Epithelial cell of esophagus (primary cell): ENCODE measurements at regions not wholly inside any gene's neighbourhood (a gene's known extent, or its start where the extent isn't known, plus 50 kb on each side); places are given as distances from the start of the nearest gene placed in this dataset.

ENCODE experiments used
- DNase-seq: peaks from one replicate; pipeline ENCODE4 v3.0.0; 2010; ENCODE audit warnings: low read depth
- H3K4me3 ChIP-seq: 2 replicates; pipeline ENCODE4 v1.5.1; 2011; ENCODE audit warnings: mild to moderate bottlenecking, low read length, control low read depth
- TF ChIP-seq, protein P1 (sequence below): IDR thresholded peaks from 2 replicates; pipeline ENCODE4 v1.5.1; 2011; ENCODE audit warnings: low read depth, mild to moderate bottlenecking, low read length, control low read depth, inconsistent platforms; ENCODE audit not compliant: insufficient read depth; ENCODE audit errors: missing control alignments

DNA sequence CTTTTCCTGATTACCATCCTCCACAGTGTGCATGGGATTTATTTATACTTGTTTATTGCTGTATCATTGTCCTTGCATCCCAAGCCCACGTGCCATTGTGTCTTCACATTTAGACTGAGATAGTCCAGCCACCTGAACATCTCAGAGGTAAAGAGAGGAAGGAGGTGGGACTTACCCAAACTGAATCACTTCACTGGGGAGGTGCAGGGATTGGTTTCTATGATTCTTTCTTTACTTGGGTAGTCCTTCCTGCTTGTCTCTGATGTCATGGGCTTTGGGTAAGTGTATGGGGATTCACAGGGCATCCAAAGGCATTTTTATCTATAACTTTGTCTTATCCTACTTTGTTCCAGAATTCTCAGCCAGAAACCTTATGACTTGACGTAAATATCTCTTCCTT, 141.5 kb upstream of the UMPS start:
- H3K4me3 ChIP-seq = no peak overlapping the region
- peak; percentile 30 for DNase-seq
- TF ChIP-seq, protein P1, sequence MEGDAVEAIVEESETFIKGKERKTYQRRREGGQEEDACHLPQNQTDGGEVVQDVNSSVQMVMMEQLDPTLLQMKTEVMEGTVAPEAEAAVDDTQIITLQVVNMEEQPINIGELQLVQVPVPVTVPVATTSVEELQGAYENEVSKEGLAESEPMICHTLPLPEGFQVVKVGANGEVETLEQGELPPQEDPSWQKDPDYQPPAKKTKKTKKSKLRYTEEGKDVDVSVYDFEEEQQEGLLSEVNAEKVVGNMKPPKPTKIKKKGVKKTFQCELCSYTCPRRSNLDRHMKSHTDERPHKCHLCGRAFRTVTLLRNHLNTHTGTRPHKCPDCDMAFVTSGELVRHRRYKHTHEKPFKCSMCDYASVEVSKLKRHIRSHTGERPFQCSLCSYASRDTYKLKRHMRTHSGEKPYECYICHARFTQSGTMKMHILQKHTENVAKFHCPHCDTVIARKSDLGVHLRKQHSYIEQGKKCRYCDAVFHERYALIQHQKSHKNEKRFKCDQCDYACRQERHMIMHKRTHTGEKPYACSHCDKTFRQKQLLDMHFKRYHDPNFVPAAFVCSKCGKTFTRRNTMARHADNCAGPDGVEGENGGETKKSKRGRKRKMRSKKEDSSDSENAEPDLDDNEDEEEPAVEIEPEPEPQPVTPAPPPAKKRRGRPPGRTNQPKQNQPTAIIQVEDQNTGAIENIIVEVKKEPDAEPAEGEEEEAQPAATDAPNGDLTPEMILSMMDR = no peak

DNA sequence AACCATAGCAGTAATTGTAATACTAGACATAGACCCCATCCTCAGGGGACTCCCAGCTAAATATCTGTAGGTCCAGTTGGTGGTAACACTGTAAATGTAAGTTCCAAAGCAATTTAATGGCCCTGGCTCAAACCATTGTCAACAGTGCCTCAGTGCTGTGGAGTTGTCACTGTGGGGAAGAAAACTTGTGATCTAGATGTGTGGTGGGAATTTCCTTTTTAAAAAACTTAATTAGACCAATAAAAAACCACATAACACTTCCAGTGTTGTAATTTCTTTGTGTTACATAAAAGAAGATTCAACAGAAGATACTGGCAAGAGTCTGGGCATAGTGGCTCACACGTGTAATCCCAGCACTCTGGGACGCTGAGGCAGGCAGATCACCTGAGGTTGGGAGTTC, 138.6 kb upstream of the UMPS start:
- H3K4me3 ChIP-seq = no peak overlapping the region
- DNase-seq = no peak
- TF ChIP-seq, protein P1 = no peak

DNA sequence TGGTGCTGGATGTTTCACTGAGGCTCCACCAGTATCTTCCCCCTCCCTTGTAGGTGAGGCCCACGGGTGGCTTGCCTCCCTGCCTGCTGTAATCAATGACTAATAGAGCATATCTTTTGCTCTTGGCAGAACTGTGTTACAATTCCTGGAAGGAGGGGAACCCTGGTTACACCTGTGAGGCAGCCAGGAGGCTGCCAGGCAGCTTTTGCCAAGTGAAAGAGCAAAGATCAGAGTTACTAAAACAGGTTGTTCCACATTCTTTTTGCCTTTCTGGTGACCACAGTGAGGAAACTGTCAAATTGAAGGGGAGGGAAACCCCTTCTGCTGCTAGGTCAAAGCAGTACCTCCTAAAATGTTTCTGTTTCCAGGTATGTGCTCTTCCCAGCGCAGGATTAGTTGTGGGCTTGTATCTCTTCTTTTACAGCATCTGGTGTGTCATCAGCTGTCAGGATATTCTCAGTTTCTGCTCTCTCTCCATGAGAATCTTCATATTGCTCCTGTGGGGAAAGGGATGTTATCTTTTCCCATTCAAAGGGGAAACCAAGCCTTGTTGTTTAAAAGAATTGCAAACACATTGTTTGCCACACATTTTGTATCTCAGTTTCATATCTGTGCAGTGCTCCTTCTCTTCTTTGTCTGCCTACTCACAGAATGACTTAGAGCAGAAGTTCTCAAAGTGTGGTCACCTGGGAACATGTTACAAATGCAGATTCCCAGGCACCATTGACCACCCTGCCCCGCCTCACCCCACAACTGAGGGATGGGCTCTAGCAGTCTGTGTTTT, 137.4 kb upstream of the UMPS start:
- DNase-seq = peak; percentile 92
- TF ChIP-seq, protein P1 = no peak
- no peak overlapping the region for H3K4me3 ChIP-seq

DNA sequence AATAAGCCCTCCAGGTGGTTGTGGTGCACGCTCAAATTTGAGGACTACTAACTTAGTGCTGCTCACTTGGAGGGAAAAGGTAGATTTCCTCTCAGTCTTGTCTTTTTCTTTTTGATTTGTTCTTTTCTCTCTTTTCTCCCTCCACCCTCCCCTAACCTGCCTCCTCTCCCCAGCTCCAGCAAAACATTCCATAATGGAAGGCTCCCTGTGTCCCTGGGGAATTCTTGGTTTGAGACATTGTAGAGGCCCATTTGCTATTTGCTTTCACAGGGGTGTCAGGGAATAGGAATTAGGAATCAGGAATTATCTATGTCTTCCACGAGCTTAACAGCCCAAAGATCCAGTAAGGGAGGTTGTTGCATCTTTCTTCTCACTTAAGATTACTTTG, 136.8 kb upstream of the UMPS start:
- TF ChIP-seq, protein P1 = no peak
- H3K4me3 ChIP-seq = no peak overlapping the region
- DNase-seq = no peak

DNA sequence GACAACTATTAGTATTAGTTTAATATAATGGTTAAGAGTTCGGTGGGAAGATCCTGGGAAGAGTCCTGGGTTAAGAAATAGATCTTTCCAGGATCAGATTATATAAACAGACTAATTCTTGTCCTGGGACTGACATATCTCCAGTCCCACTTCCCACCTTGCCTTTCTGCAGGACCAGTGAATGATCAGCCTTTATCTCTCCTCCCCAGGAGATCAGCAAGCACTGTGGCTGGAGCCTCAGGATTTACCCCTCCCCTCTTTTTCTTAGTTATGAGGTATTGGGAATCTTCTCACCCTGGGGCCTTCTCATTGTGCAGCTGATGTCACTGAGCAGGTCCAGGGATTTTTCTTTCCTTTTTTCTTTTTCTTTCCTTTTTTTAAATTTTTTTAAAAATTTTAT, 135.7 kb upstream of the UMPS start:
- DNase-seq = no peak
- TF ChIP-seq, protein P1 = no peak
- H3K4me3 ChIP-seq = no peak overlapping the region

DNA sequence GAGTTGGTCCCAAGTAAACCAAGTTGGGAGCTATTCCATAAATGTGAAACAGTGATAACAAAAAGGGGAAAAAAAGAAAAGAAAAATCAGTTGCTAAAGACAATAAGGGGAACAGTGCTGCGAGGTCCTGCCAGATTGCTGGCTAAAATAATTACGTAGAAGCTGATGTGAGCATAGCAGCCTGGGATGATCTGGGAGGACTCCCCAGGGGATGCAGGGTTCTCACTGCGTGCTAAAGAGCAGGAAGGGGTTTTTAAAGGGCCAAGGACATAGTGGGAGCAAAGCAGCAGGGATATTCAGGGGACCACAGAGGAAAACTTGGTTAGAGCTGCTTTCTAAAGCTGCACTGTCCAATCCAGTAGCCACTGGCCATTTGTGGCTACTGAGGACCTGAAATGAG, 133.0 kb upstream of the UMPS start:
- no peak for DNase-seq
- TF ChIP-seq, protein P1 = no peak
- no peak overlapping the region for H3K4me3 ChIP-seq

DNA sequence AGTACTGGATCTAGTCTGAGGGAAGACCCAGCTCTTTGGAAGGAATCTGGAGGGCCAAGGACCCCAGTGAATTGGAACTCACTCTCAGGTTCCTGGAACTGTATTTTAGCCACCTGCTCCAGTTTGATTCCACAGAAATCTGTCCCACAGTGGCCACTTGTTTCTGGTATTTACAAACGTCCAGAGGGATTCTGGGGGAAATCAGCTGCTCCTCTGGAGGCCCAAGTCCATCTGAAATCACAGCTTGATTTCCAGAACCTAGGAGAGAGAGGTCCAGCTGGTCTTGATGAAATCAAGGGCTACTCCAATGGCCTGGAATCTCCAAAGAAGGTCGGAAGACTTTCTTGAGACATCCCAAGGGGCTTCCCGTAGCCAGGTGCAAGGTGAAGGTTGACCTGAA, 132.3 kb upstream of the UMPS start:
- TF ChIP-seq, protein P1 = no peak
- DNase-seq = no peak
- no peak overlapping the region for H3K4me3 ChIP-seq
